ENCODE measurements at regions not wholly inside any gene's neighbourhood (a gene's known extent, or its start where the extent isn't known, plus 50 kb on each side); places are given as distances from the start of the nearest gene placed in this dataset.
"Not testable (repeated sequence)": the region's sequence is repeated elsewhere in the genome, so short reads cannot be mapped to it uniquely, and the experiment has no call there.

DNA sequence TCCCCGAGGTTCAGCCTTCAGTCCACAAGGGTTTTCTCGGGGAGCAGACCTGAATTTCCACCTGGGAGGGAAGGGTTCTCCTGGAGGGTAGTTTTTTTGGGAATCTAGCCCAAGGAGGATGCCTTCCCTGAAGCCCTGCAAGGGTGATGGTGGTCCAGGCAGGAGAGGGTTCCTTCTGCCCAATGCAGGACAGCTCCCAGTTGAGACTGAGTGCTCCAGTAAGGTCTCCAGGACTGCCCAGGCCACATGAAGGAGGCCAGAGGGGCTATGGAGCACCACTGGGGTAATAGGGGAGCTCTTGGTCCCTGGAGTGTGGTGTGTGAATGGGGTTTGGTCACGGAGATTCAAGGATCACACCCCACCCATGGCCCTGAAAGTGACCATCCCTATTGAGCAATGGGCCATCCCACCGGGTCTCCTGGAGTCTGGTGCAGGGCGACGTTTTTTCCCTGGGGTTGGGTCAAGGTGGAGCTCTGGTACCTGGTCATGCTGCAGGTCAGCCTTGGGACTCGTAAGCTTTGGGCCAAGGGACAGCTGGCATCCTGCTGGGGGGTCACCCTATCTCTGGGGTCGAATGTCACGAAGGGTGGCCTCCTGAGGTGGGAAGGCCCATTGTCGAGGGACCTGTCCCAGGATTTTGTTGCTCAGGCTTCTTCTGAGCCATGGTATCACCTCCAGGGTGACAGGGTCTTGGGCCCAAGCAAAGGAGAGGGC, 196.5 kb downstream of the UBE3A start:
- no peak overlapping the region for H3K4me3 Mint-ChIP-seq
- no peaks in the 10 kb centered on the region for H3K36me3 Mint-ChIP-seq (ENCODE audit: low read depth)
- H3K9me3 ChIP-seq (ENCODE audit: control insufficient read depth, low read length, poor library complexity, severe bottlenecking): no peaks in the 10 kb centered on the region
- H3K27me3 Mint-ChIP-seq: no peaks in the 10 kb centered on the region
- DNase-seq (peak in 2 of 3 donors; percentile 3 to 4), ATAC-seq (no peak)
- no peak overlapping the region for H3K27ac Mint-ChIP-seq
- no peaks in the 10 kb centered on the region for H3K4me1 Mint-ChIP-seq

DNA sequence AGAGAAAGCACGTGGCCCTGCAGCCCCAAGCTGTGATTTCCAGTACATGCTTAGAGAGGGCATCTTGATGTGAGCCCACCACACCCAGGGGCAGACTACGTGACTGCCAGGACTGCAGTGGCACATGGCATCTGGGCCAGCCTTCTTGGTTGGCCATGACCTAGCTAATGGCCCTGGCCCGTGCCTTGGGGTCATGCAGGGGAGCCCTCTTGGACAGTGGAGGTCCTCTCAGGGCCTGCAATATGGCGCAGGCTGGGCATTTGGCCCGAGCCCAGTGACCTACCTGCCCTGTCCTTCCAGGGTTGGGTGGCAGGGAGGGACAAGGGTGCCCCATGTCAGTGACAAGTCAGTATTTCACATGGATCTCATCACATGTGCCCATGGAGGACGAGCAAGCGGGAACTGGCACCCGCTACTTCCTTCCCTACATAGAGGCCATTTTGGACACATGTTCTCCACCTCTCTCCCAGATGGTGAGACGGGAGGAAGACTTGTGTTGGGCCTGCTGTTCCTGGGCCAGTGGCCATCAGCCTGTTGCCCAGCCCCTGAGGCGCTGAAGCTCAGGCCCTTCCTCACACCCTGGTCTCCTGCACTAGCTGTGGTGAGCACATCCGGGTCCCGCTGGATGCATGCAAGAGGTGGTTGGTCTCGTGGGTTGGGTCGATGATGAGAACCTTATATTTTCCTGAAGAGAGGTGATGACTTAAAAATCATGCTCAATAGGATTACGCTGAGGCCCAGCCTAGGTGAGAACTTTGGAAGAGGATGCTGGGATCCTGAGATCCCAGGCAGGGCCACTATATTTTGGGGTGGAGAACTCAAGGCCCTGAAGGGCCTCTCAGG, 195.6 kb downstream of the UBE3A start:
- no peaks in the 10 kb centered on the region for H3K9me3 ChIP-seq (ENCODE audit: control insufficient read depth, low read length, poor library complexity, severe bottlenecking)
- no peak overlapping the region for H3K27ac Mint-ChIP-seq
- no peak overlapping the region for H3K4me3 Mint-ChIP-seq
- H3K4me1 Mint-ChIP-seq: no peaks in the 10 kb centered on the region
- no peaks in the 10 kb centered on the region for H3K27me3 Mint-ChIP-seq
- ATAC-seq (no peak), DNase-seq (peak in 2 of 3 donors; percentile 3 to 4)
- H3K36me3 Mint-ChIP-seq (ENCODE audit: low read depth): no peaks in the 10 kb centered on the region

DNA sequence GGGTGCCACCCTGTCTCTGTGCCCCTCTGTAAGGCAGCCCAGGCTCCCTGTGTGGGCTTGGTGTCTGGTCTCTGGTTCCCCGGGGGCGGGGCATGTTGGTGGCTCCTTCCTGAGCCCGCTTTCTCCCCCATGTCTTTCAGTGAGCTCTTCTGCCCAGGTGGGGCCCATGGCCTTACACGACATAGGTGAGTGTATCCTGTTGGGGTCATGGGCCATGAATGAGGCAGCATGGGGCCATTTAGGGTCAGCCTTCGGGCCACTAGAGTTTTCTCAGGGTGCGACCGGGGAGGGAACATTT, 195.1 kb downstream of the UBE3A start:
- Mint-ChIP-seq H3K36me3 (ENCODE audit: low read depth) (no peaks in the 10 kb centered on the region), H3K4me1 (no peaks in the 10 kb centered on the region), H3K27ac (no peak overlapping the region), H3K27me3 (no peaks in the 10 kb centered on the region), H3K4me3 (no peak overlapping the region)
- no peaks in the 10 kb centered on the region for H3K9me3 ChIP-seq (ENCODE audit: control insufficient read depth, low read length, poor library complexity, severe bottlenecking)
- ATAC-seq (no peak), DNase-seq (peak in 1 of 3 donors; percentile 3)

DNA sequence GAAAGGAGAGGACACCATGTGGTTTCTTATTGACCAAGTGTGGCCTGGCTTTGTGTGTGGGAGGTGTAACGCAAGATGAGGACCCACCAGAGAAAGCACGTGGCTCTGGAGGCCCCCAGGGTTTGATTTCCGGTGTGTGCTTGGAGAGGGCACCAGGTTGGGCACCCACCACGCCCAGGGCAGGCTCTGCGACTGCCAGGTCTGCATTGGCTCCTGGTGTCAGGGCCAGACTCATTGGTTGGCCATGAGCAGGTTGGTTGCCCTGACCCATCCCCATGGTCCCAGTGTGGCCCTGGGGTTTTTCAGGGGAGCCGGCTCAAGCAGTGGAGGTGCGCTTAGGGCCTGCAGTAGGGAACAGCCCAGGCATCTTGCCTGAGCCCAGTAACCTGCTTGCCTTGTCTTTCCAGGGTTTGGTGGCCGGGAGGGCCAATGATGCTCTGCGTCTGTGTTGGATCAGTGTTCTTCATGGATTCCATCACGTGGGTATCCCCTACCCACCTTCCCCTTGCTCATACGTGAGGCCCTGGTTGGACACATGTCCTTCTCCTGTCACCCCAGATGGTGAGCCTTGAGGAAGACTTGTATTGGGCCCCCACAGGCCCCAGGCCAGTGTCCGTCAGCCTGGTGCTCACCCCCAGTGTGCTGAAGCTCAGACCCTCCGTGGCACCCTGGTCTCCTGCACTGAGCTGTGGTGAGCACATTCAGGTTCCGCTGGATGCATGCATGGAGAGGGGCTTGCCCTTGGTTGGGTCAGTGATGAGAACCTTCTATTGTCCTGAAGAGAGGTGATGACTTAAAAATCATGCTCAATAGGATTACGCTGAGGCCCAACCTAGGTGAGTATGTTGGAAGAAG, 193.9 kb downstream of the UBE3A start:
- H3K27ac Mint-ChIP-seq: no peak overlapping the region
- peak in 2 of 3 donors; percentile 2 to 4 for DNase-seq
- ATAC-seq: no peak

DNA sequence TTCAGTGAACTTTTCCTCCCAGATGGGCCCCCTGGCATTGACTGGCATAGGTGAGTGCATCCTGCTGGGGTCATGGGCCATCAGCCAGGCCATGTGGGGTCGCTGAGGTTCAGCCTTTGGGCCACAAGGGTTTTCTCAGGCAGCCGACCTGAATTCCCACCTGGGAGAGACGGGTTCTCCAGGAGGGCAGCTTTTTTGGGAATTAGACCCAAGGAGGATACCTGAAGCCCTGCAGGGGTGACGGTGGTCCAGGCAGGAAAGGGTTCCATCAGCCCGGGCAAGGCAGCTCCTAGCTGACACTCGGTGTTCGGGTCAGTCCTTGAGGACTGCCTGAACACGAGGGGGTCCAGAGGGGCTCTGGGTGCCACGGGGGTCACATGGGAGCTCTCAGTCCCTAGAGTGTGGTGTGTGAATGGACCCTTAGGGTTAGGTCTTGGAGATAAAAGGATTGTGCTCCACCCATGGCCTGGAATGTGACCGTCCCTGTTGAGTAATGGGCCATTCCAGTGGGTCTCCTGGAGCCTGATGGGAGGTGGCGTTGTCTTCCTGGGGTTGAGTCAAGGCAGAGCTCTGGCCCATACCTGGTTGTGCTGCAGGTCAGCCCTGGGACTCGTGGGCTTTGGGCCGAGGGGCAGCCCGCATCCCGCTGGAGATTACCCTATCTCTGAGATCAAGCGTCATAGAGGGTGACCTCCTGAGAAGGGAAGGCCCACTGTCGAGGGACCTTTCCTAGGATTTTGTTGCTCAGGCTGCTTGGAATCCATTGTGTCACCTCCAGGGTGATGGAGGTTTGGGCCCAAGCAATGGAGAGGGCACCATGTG, 192.8 kb downstream of the UBE3A start:
- Mint-ChIP-seq H3K4me3 (no peak overlapping the region), H3K36me3 (ENCODE audit: low read depth) (no peaks in the 10 kb centered on the region), H3K4me1 (no peaks in the 10 kb centered on the region), H3K27ac (no peak overlapping the region), H3K27me3 (no peaks in the 10 kb centered on the region)
- no peaks in the 10 kb centered on the region for H3K9me3 ChIP-seq (ENCODE audit: control insufficient read depth, low read length, poor library complexity, severe bottlenecking)
- ATAC-seq: no peak
- DNase-seq: peak in 1 of 3 donors; percentile 3

More for the DNA sequence above, 193.9 kb downstream of the UBE3A start:
- H3K27me3 Mint-ChIP-seq: no peaks in the 10 kb centered on the region
- H3K4me3 Mint-ChIP-seq: no peak overlapping the region
- H3K36me3 Mint-ChIP-seq (ENCODE audit: low read depth): no peaks in the 10 kb centered on the region
- no peaks in the 10 kb centered on the region for H3K4me1 Mint-ChIP-seq
- no peaks in the 10 kb centered on the region for H3K9me3 ChIP-seq (ENCODE audit: control insufficient read depth, low read length, poor library complexity, severe bottlenecking)

DNA sequence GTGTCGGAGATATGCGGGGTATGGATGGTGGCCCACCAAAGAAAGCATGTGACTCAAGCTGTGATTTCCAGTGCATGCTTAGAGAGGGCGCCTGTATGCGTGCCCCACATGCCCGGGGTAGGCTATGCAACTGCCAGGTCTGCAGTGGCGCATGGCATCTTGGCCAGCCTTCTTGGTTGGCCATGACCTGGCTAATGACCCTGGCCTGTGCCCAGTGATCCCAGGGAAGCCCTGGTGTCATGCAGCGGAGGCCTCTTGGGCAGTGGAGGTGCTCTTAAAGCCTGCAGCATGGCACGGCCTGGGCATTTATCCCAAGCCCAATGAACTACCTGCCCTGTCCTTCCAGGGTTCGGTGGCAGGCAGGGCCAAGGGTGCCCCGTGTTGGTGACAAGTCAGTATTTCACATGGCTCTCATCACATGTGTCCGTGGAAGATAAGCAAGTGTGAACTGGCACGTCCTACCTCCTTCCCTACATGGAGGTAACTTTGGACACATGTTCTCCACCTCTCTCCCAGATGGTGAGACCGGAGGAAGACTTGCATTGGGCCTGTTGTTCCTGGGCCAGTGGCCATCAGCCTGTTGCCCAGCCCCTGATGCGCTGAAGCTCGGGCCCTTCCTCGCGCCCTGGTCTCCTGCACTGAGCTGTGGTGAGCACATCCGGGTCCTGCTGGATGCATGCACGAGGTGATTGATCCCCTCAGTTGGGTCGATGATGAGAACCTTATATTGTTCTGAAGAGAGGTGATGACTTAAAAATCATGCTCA, 192.0 kb downstream of the UBE3A start:
- H3K36me3 Mint-ChIP-seq (ENCODE audit: low read depth): no peaks in the 10 kb centered on the region
- H3K4me1 Mint-ChIP-seq: no peaks in the 10 kb centered on the region
- DNase-seq (peak in 1 of 3 donors; percentile 5), ATAC-seq (no peak)
- no peak overlapping the region for H3K4me3 Mint-ChIP-seq
- no peaks in the 10 kb centered on the region for H3K27me3 Mint-ChIP-seq
- H3K27ac Mint-ChIP-seq: no peak overlapping the region
- H3K9me3 ChIP-seq (ENCODE audit: control insufficient read depth, low read length, poor library complexity, severe bottlenecking): no peaks in the 10 kb centered on the region

DNA sequence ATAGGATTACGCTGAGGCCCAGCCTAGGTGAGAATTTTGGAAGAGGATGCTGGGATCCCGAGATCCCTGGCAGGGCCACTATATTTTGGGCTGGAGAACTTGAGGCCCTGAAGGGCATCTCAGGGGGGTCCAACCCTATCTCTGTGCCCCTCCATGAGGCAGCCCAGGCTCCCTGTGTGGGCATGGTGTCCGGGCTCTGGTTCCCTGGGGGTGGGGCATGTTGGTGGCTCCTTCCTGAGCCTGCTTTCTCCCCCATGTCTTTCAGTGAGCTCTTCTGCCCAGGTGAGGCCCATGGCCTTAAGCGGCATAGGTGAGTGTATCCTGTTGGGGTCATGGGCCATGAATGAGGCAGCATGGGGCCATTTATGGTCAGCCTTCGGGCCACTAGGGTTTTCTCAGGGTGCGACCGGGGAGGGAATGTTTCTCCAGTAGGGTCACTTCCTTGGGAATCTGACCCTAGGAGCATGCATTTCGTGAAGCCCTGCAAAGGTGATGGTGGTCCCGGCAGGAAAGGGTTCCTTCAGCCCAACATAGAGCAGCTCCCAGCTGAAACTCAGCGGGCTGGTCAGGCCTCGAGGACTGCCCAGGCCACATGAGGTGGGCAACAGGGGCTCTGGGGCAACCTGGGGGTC, 191.3 kb downstream of the UBE3A start:
- Mint-ChIP-seq H3K4me3 (no peak overlapping the region), H3K4me1 (no peaks in the 10 kb centered on the region)
- no peaks in the 10 kb centered on the region for H3K9me3 ChIP-seq (ENCODE audit: control insufficient read depth, low read length, poor library complexity, severe bottlenecking)

DNA sequence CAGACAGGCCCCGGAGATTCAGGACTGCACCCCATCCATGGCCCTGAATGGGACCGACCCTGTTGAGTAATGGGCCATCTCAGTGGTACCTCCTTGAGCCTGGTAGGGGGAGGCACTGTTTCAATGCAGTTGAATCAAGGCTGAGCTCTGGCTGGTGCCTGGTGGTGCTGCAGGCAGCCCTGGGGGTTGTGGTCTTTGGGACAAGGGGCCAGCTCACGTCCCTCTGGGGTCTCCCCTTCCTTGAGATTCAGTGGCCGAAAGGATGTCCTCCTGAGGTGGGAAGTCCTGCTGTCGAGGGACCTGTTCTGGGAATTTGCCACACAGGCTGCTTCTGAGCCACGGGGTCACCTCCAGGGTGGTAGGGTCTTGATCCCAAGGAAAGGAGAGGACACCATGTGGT, 190.7 kb downstream of the UBE3A start:
- H3K27me3 Mint-ChIP-seq; H3K9me3 ChIP-seq (ENCODE audit: control insufficient read depth, low read length, poor library complexity, severe bottlenecking); H3K36me3 Mint-ChIP-seq (ENCODE audit: low read depth); H3K27ac Mint-ChIP-seq; ATAC-seq; H3K4me3 Mint-ChIP-seq; H3K4me1 Mint-ChIP-seq; DNase-seq: not testable (repeated sequence)

More for the DNA sequence above, 191.3 kb downstream of the UBE3A start:
- Mint-ChIP-seq H3K27me3 (no peaks in the 10 kb centered on the region), H3K36me3 (ENCODE audit: low read depth) (no peaks in the 10 kb centered on the region), H3K27ac (no peak overlapping the region)
- no peak for DNase-seq
- ATAC-seq: no peak

DNA sequence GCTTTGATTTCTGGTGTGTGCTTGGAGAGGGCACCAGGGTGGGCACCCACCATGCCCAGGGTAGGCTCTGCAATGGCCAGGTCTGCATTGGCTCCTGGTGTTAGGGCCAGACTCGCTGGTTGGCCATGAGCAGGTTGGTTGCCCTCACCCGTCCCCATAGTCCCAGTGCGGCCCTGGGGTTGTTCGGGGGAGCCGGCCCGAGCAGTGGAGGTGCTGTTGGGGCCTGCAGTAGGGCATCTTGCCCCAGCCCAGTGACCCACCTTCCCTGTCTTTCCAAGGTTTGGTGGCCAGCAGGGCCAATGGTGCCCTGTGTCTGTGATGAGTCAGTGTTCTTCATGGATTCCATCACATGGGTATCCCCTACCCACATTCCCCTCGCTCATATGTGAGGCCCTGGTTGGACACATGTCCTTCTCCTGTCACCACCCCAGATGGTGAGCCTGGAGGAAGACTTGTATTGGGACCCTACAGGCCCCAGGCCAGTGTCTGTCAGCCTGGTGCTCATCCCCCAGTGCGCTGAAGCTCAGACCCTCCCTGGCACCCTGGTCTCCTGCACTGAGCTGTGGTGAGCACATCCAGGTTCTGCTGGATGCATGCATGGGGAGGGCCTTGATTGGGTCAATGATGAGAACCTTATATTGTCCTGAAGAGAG, 190.1 kb downstream of the UBE3A start:
- Mint-ChIP-seq H3K4me1 (no peaks in the 10 kb centered on the region), H3K4me3 (no peak overlapping the region), H3K27me3 (no peaks in the 10 kb centered on the region), H3K36me3 (ENCODE audit: low read depth) (no peaks in the 10 kb centered on the region), H3K27ac (no peak overlapping the region)
- ATAC-seq (no peak), DNase-seq (peak in 1 of 3 donors; percentile 6)
- no peaks in the 10 kb centered on the region for H3K9me3 ChIP-seq (ENCODE audit: control insufficient read depth, low read length, poor library complexity, severe bottlenecking)

DNA sequence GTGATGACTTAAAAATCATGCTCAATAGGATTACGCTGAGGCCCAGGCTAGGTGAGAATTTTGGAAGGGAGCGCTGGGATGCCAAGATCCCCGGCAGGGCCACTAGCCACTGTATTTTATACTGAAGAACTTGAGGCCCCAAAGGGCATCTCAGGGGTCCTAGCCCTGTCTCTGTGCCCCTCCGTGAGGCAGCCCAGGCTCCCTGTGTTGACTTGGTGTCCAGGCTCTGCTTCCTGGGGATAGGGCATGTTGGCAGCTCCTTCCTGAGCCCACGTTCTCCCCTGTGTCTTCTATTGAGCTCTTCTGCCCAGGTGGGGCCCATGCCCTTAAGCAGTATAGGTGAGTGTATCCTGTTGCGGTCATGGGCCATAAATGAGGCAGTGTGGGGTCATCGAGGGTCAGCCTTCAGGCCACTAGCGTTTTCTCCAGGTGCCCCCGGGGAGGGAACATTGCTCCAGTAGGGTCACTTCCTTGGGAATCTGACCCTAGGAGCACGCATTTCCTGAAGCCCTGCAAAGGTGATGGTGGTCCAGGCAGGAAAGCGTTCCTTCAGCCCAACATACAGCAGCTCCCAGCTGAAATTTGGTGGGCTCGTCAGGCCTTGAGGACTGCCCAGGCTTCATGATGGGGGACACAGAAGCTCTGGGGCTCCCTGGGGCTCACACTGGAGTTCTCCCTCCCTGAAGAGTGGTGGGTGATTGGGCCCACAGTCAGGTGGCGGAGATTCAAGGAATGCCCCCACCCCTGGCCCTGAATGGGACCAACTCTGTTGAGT, 189.4 kb downstream of the UBE3A start:
- no peaks in the 10 kb centered on the region for H3K9me3 ChIP-seq (ENCODE audit: control insufficient read depth, low read length, poor library complexity, severe bottlenecking)
- H3K4me3 Mint-ChIP-seq: no peak overlapping the region
- no peaks in the 10 kb centered on the region for H3K4me1 Mint-ChIP-seq
- DNase-seq (peak in 1 of 3 donors; percentile 4), ATAC-seq (no peak)
- no peaks in the 10 kb centered on the region for H3K36me3 Mint-ChIP-seq (ENCODE audit: low read depth)
- H3K27ac Mint-ChIP-seq: no peak overlapping the region
- no peaks in the 10 kb centered on the region for H3K27me3 Mint-ChIP-seq

DNA sequence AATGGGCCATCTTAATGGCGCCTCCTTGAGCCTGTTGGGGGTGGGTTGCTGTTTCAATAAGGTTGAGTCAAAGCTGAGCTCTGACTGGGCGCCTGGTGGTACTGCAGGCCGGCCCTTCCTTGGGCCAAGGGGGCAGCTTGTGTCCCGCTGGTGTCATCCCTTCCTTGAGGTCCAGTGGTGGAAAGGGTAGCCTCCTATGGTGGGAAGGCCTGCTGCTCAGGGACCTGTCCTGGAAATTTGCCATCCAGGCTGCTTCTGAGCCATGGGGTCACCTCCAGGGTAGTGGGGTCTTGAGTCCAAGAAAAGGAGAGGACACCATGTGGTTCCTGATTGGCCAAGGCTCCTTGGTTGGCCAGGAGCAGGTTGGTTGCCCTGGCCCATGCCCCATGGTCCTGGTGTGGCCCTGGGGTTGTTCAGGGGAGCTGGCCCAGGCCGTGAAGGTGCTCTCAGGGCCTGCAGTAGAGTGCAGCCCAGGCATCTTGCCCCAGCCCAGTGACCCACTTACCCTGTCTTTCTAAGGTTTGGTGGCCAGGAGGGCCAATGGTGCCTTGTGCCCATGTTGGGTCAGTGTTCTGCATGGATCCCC, 188.7 kb downstream of the UBE3A start:
- no peak overlapping the region for H3K4me3 Mint-ChIP-seq
- DNase-seq (no peak), ATAC-seq (no peak)
- no peaks in the 10 kb centered on the region for H3K27me3 Mint-ChIP-seq
- no peaks in the 10 kb centered on the region for H3K4me1 Mint-ChIP-seq
- no peak overlapping the region for H3K27ac Mint-ChIP-seq
- no peaks in the 10 kb centered on the region for H3K9me3 ChIP-seq (ENCODE audit: control insufficient read depth, low read length, poor library complexity, severe bottlenecking)
- H3K36me3 Mint-ChIP-seq (ENCODE audit: low read depth): no peaks in the 10 kb centered on the region

Data from T-helper 17 cell (primary cell).